GM18511 (cell line): ENCODE measurements at regions not wholly inside any gene's neighbourhood (a gene's known extent, or its start where the extent isn't known, plus 50 kb on each side); places are given as distances from the start of the nearest gene placed in this dataset.

Source experiments
- ATAC-seq: cut with Tn5 transposase; IDR thresholded peaks from one replicate; pipeline ENCODE4 v1.9.1; 2021; ENCODE audit warnings: mild to moderate bottlenecking, moderate library complexity; ENCODE audit not compliant: unreplicated experiment

DNA sequence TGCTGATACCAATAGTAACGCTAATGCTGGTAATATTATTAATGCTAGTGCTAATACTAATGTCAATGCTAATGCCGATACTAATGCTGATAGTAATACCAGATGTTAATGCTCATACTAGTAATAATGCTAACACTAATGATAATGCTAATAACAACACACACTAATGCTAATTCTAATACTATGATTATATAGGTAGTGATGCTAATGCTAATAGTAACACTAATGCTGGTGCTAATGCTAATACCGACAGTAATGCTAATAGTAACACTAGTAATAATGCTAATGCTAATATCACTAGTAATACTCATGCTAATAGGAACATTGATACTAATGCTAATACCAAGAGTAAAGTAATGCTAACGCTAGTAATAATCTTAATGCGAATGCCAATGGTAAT is 406.4 kb upstream of the RNF32 start:
- ATAC-seq, result no peak

DNA sequence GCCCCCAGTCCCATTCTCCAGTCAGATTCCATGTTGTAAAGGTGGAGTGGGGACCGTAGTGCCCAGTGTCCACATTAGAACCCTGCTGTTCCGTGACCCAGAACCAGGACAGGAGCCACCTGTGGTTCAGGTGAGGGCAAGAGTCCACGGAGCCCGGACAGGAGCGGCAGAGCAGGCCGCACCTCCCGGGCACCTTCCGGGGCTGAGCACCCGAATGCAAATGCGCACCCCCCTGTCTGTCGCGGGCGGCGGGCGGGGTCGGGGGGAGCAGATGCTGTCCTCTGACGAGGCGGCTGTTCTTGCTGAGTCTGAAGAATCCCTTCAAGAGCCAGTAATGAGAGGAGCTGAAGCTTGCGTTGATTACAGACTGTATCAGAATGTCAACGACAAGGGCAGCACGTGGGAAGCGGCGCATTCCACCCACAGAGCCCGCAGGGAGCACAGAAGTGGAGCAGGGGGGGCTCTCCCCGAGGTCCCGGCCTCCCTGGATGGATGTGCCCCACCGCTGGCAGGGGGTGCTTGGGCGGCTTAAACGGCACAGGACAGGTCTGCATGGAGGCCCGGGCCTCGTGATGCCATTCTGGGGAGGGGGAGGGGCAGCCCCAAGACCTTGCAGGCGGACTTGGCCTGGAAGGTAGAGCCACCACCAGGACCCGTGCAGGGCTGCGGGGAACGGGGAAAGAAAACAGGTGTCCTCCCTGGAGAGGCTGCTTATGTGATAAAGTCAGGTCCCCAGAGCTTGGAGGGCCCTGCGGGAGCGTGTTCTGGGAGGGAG is 407.5 kb upstream of the RNF32 start:
- ATAC-seq, result no peak

- ATAC-seq, result no peak
These were observed 410.0 kb upstream of the RNF32 start for GRCh38 chr7:156230576-156230975.

GRCh38 chr7:156224833-156225225 is 412.6 kb upstream of the SHH start:
- ATAC-seq, result no peak

DNA sequence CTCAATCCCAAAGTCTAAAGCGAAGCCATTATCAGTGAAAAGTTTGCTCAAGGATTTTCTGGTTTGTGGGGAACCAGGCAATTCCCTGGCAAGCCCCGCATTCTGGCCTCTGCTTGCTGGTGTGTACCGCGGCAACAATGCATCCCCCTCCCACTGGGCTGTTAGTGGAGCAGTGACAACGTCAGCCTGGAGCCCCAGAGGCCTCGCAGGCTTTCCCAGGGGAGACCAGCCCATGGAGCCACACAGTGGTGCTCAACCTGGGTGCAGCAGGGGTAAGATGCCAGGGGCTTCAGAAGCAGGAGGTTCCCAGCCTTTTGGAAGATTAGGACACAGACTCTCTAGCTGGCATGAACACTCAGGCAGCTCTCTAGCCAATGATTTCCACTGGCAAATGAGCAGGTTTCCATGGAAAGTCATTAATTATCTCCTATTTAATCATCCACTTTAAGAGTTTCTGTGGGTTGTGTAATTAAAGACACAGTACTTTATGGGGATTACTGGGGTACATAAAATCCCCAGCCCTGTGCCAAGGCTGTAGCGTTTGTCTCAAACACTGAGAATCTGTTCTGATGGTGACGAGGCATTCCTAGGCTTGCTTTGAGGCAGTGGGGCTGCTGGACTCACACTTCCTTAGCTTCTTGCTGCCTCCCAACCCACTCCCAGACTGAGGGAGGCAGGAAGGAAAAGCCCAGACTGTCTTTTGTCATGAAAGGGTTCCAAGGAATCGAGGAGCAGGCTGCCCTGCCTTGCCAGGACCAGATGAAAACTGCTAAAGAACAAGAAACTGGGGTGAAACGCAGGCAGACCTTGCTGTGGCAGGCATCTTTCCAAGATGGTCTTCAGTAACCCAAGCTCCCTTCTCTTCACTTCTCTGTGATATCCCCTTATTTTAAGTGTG is 411.9 kb upstream of the SHH start:
- no peak for ATAC-seq

DNA sequence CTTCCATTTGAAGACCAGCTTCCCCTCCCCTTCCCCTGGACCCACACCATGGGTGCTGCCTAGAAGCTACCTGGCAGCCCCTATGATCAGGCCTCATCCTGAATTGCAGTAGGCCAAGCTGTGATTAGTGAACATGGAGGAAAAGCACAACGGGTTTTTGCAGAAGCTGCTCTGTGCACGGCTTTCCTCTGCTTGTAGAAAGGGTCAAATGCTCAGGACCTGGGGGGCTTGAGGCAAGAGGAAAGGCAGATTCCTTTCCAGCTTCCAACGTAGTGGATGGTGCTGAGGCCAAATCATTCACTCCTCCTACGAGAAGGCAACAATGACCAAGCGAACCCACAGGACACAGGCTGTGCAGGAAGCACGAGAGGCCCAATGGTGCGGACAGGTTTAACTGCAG is 410.3 kb upstream of the SHH start:
- ATAC-seq, result no peak

- ATAC-seq, result no peak
These were observed 409.9 kb upstream of the SHH start for GRCh38 chr7:156222151-156222550.

- no peak for ATAC-seq
These were observed 408.4 kb upstream of the SHH start for GRCh38 chr7:156220701-156221100.

DNA sequence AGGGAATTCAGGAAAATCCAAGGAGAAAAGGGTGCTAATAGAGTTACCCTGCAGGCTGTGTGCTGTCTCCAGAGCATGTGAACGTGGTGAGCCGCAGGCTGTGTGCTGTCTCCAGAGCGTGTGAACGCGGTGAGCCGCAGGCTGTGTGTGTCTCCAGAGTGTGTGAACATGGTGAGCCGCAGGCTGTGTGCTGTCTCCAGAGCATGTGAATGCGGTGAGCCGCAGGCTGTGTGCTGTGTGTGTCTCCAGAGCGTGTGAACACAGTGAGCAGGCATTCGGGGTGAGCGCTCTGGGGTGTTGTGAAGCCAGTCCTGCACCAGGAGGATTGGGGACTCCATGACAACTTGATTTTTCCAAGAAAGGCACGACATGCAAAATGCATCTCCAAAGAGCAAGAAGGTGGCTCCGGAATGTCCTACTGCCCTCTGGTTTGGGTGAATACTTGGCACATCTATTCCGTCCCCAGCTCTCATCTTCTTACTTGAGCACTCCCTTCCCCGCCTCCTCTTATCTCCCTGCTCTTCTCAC is 407.9 kb upstream of the SHH start:
- no peak for ATAC-seq

DNA sequence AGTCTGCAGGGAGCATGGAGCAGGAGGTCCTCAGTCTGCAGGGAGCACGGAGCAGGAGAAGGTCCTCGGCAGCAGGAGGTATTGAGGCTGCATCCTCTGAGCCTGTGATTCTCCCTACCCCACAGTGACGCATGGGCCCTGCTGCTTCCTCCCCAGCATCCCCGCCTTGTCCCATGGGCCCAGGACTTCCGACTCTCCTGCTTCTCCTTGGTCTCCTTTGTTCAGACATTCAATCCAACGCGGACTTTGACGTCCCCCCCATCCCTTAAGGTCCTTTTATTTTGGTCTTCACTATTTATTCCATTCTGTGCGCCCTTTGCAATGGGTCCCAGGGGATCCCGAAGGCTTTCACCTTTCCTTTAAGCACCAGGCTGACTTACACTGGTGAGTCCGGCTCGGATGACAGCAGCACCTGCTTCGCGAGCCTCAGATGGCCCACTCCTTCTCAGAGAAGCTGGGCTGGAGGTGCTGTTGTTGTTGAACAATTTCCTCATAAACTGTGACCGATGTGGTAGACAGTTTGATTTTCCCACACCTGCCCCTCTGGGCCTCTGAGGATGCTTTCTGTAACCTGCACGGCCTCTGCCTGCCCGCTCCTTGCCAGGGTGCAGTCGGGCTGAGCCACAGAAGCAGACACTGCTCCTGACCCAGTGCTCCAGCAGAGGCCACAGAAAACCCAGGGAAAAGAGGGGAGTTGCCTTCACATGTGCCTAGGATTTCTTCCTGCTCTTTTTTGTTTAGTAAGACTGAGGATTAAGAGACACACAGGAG is 407.2 kb upstream of the SHH start:
- no peak for ATAC-seq

- ATAC-seq, result no peak
These were observed 406.5 kb upstream of the SHH start for GRCh38 chr7:156218544-156219306.

GRCh38 chr7:156217803-156218202 is 405.5 kb upstream of the SHH start:
- ATAC-seq, result no peak

- no peak for ATAC-seq
These were observed 396.8 kb upstream of the SHH start for GRCh38 chr7:156209087-156209486.

- no peak for ATAC-seq
These were observed 395.0 kb upstream of the SHH start for GRCh38 chr7:156207306-156207705.

DNA sequence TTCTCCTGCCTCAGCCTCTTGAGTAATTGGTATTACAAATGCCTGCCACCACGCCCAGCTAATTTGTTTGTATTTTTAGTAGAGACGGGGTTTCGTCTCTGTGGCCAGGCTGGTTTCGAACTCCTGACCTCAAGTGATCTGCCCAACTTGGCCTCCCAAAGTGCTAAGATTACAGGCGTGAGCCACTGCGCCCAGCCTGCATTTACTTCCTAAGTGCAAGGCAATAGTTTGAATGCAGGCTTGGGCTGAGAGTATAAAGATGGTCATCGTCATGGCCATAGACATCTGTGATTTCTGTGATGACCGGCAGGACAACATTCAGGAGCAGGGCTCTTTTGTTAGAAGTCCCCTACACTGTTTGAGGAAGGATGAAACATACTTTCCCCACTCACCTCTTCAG is 393.9 kb upstream of the SHH start:
- ATAC-seq, result no peak

GRCh38 chr7:156204820-156205219 is 392.6 kb upstream of the SHH start:
- no peak for ATAC-seq

GRCh38 chr7:156203923-156204322 is 391.7 kb upstream of the SHH start:
- ATAC-seq, result no peak

DNA sequence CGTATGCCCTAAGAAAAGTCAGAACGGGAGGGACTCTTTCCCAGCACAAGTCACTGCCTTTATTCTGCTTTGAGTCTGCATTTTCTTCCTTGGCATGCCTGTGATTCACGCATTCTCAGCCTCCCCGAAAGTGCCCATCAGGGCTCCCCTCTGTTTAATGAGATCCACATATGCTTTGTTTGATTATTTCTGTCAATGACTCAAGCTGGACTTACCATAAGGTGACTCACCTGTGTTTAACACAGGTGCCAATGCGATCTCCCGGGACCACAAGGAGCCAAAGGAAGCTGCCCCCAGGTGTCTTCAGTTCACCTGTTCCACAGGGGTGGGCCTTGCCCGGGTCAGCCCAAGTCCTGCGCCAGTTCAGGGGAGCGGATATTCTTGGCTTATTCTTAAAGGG is 386.0 kb upstream of the SHH start:
- ATAC-seq, result no peak

DNA sequence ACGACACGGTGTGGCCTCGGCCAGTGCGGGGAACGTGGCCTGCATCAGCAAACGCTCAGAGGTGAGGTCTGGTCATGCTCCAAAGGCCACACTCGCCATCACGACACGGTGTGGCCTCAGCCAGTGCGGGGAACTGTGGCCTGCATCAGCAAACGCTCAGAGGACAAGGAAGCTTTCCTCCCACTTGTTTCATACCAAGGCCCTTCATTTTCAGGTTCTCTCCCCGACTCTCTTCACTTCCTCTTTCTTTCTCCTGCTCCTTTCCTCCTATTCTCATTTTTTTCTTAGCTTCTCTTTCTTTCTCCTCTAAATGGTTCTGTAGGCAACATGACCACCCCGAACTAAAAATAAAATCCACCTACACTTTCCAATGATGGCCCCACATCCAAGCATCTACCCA is 384.4 kb upstream of the SHH start:
- ATAC-seq, result no peak

- no peak for ATAC-seq
These were observed 383.0 kb upstream of the SHH start for GRCh38 chr7:156195276-156195675.
